Fibroblast of lung (primary cell): ENCODE measurements at regions not wholly inside any gene's neighbourhood (a gene's known extent, or its start where the extent isn't known, plus 50 kb on each side); places are given as distances from the start of the nearest gene placed in this dataset.

Experiments used
- DNase-seq, 2 donors: peaks; one replicate each; pipeline versions ENCODE4 v3.0.0 to v3.0.0-alpha.2; 2010; ENCODE audit warnings: low read depth in 2 of 2
- H2AFZ ChIP-seq: 2 replicates; pipeline ENCODE4 v1.5.1; 2012; ENCODE audit warnings: low read length, control low read depth, inconsistent platforms
- H3K27ac ChIP-seq: 2 replicates; pipeline ENCODE4 v1.5.1; 2011; ENCODE audit warnings: low read length, control low read depth; ENCODE audit not compliant: insufficient read depth
- H3K27me3 ChIP-seq: 2 replicates; pipeline ENCODE4 v1.5.1; 2011; ENCODE audit warnings: mild to moderate bottlenecking, low read length; ENCODE audit not compliant: control insufficient read depth, insufficient read depth
- H3K36me3 ChIP-seq: 2 replicates; pipeline ENCODE4 v1.5.1; 2011; ENCODE audit warnings: low read length; ENCODE audit not compliant: control insufficient read depth, insufficient read depth
- H3K4me1 ChIP-seq: 2 replicates; pipeline ENCODE4 v1.5.1; 2011; ENCODE audit warnings: low read length; ENCODE audit not compliant: control insufficient read depth, insufficient read depth; ENCODE audit errors: extremely low read depth
- H3K4me2 ChIP-seq: 2 replicates; pipeline ENCODE4 v1.5.1; 2011; ENCODE audit warnings: low read length, control low read depth; ENCODE audit not compliant: insufficient read depth; ENCODE audit errors: extremely low read depth
- H3K4me3 ChIP-seq, 4 experiments: fragments of 200-600 bp in 1 of 4; sonication (generic) in 1 of 4; replicated peaks in 1 of 4; 2 replicates each; pipeline ENCODE4 v1.5.1; 2011 to 2016; ENCODE audit warnings: low read length in 4 of 4, low read depth in 3 of 4, mild to moderate bottlenecking in 3 of 4, control low read depth in 2 of 4, inconsistent platforms in 1 of 4, mixed read lengths in 1 of 4; ENCODE audit not compliant: insufficient read depth in 1 of 4; ENCODE audit errors: control extremely low read depth in 1 of 4
- H3K79me2 ChIP-seq: 2 replicates; pipeline ENCODE4 v1.5.1; 2012; ENCODE audit warnings: mild to moderate bottlenecking, low read length, inconsistent platforms; ENCODE audit not compliant: control insufficient read depth, insufficient read depth
- H3K9ac ChIP-seq: 2 replicates; pipeline ENCODE4 v1.5.1; 2011; ENCODE audit warnings: mild to moderate bottlenecking, low read length, control low read depth; ENCODE audit not compliant: insufficient read depth
- H3K9me3 ChIP-seq: 2 replicates; pipeline ENCODE4 v1.5.1; 2012; ENCODE audit warnings: low read depth, low read length; ENCODE audit not compliant: control insufficient read depth, insufficient read depth
- H4K20me1 ChIP-seq: 2 replicates; pipeline ENCODE4 v1.5.1; 2011; ENCODE audit warnings: low read length; ENCODE audit not compliant: control insufficient read depth, insufficient read depth; ENCODE audit errors: extremely low read depth
- CTCF ChIP-seq, 2 donors: IDR thresholded peaks in 1 of 2; conservative IDR thresholded peaks in 1 of 2; 1 replicate in 1 of 2; 2 replicates in 1 of 2; pipeline ENCODE4 v1.5.1; 2011 to 2012; ENCODE audit warnings: low read length in 2 of 2, control low read depth in 1 of 2, inconsistent platforms in 1 of 2, low read depth in 1 of 2, mild to moderate bottlenecking in 1 of 2
- EZH2 ChIP-seq: IDR thresholded peaks from 2 replicates; pipeline ENCODE4 v1.5.1; 2012; ENCODE audit warnings: low read length, control low read depth, mild to moderate bottlenecking; ENCODE audit errors: missing control alignments

GRCh38 chr6:81085431-81085790, 667.1 kb downstream of the TENT5A start:
- DNase-seq, result no peak
- Histone ChIP-seq H3K4me2 (no peak overlapping the region), H4K20me1 (no peaks in the 10 kb centered on the region), H3K4me3 (no peak overlapping the region), H3K9ac (no peak overlapping the region), H3K36me3 (no peaks in the 10 kb centered on the region), H2AFZ (no peak overlapping the region), H3K9me3 (no peaks in the 10 kb centered on the region), H3K27ac (no peak overlapping the region), H3K79me2 (no peaks in the 10 kb centered on the region), H3K4me1 (no peaks in the 10 kb centered on the region), H3K27me3 (no peaks in the 10 kb centered on the region)
- no peak for TF ChIP-seq EZH2
- no peak for TF ChIP-seq CTCF (conservative IDR thresholded peaks at IDR 0.05 in 1 of 2, IDR thresholded peaks at IDR 0.05 in 1 of 2; ENCODE audit: low read depth in 1 of 2, low read length in 2 of 2)

GRCh38 chr6:81084776-81085430, 667.6 kb downstream of the TENT5A start:
- DNase-seq, result peak in 1 of 2 donors; percentile 16
- H4K20me1 ChIP-seq, result no peaks in the 10 kb centered on the region
- H2AFZ ChIP-seq, result peak overlapping the region; percentile 44
- no peaks in the 10 kb centered on the region for H3K36me3 ChIP-seq
- no peak overlapping the region for H3K4me3 ChIP-seq
- no peak overlapping the region for H3K9ac ChIP-seq
- H3K79me2 ChIP-seq, result no peaks in the 10 kb centered on the region
- no peaks in the 10 kb centered on the region for H3K9me3 ChIP-seq
- H3K4me1 ChIP-seq, result no peaks in the 10 kb centered on the region
- H3K27me3 ChIP-seq, result no peaks in the 10 kb centered on the region
- no peak overlapping the region for H3K27ac ChIP-seq
- TF ChIP-seq CTCF (conservative IDR thresholded peaks at IDR 0.05 in 1 of 2, IDR thresholded peaks at IDR 0.05 in 1 of 2; ENCODE audit: low read depth in 1 of 2, low read length in 2 of 2), result no peak
- no peak for TF ChIP-seq EZH2
- H3K4me2 ChIP-seq, result no peak overlapping the region

GRCh38 chr6:81075974-81076373, 676.5 kb downstream of the TENT5A start:
- H3K79me2 ChIP-seq, result no peaks in the 10 kb centered on the region
- no peak overlapping the region for H3K4me2 ChIP-seq
- no peaks in the 10 kb centered on the region for H4K20me1 ChIP-seq
- no peak overlapping the region for H3K4me3 ChIP-seq
- no peak overlapping the region for H2AFZ ChIP-seq
- no peak for TF ChIP-seq EZH2
- peak; percentile 49 to 66 for TF ChIP-seq CTCF (conservative IDR thresholded peaks at IDR 0.05 in 1 of 2, IDR thresholded peaks at IDR 0.05 in 1 of 2; ENCODE audit: low read depth in 1 of 2, low read length in 2 of 2)
- H3K27ac ChIP-seq, result no peak overlapping the region
- no peaks in the 10 kb centered on the region for H3K4me1 ChIP-seq
- DNase-seq, result peak; percentile 8 to 16
- H3K9me3 ChIP-seq, result no peaks in the 10 kb centered on the region
- no peaks in the 10 kb centered on the region for H3K27me3 ChIP-seq
- H3K9ac ChIP-seq, result no peak overlapping the region
- no peaks in the 10 kb centered on the region for H3K36me3 ChIP-seq
